ENCODE measurements at regions not wholly inside any gene's neighbourhood (a gene's known extent, or its start where the extent isn't known, plus 50 kb on each side); places are given as distances from the start of the nearest gene placed in this dataset.

- no peak overlapping the region for H2AFZ ChIP-seq (ENCODE audit: low read depth, low read length)
- H3K79me2 ChIP-seq (ENCODE audit: insufficient read depth, low read length), result no peaks in the 10 kb centered on the region
- H3K9me3 ChIP-seq (ENCODE audit: insufficient read depth, low read length, severe bottlenecking), result no peaks in the 10 kb centered on the region
- H3K9ac ChIP-seq (ENCODE audit: low read depth, low read length), result no peak overlapping the region
- no peak overlapping the region for H3K4me2 ChIP-seq (ENCODE audit: insufficient read depth, low read length)
- no peak overlapping the region for H3K27ac ChIP-seq (ENCODE audit: low read length)
- ATAC-seq (ENCODE audit: insufficient read depth, low read depth) (no peak), DNase-seq (no peak)
- no peak for TF ChIP-seq EZH2 (IDR thresholded peaks at IDR 0.05; ENCODE audit: borderline replicate concordance, low read depth, low read length, severe bottlenecking)
- no peak for TF ChIP-seq CTCF (IDR thresholded peaks at IDR 0.05; ENCODE audit: borderline replicate concordance, extremely low read depth, low read length, poor library complexity, severe bottlenecking)
- no peaks in the 10 kb centered on the region for H4K20me1 ChIP-seq (ENCODE audit: insufficient read depth, low read length)
- H3K27me3 ChIP-seq (ENCODE audit: insufficient read depth, low read length, poor library complexity), result peaks cover 5% of the 10 kb centered on the region
- H3K4me3 ChIP-seq (ENCODE audit: low read depth in 1 of 2, low read length in 2 of 2), result no peak overlapping the region
- no peaks in the 10 kb centered on the region for H3K4me1 ChIP-seq (ENCODE audit: insufficient read depth, low read length)
- H3K36me3 ChIP-seq (ENCODE audit: insufficient read depth, low read length), result no peaks in the 10 kb centered on the region
Observed at GRCh38 chr12:28958553-28959195, 190.4 kb upstream of the FAR2 start.

GRCh38 chr12:28961948-28962384, 187.1 kb upstream of the FAR2 start:
- Histone ChIP-seq H3K4me3 (ENCODE audit: low read depth in 1 of 2, low read length in 2 of 2) (no peak overlapping the region), H3K4me1 (ENCODE audit: insufficient read depth, low read length) (no peaks in the 10 kb centered on the region), H3K9me3 (ENCODE audit: insufficient read depth, low read length, severe bottlenecking) (no peaks in the 10 kb centered on the region), H3K4me2 (ENCODE audit: insufficient read depth, low read length) (no peak overlapping the region), H3K27ac (ENCODE audit: low read length) (no peak overlapping the region), H2AFZ (ENCODE audit: low read depth, low read length) (no peak overlapping the region), H4K20me1 (ENCODE audit: insufficient read depth, low read length) (no peaks in the 10 kb centered on the region), H3K27me3 (ENCODE audit: insufficient read depth, low read length, poor library complexity) (peaks cover 5% of the 10 kb centered on the region), H3K79me2 (ENCODE audit: insufficient read depth, low read length) (no peaks in the 10 kb centered on the region), H3K36me3 (ENCODE audit: insufficient read depth, low read length) (no peaks in the 10 kb centered on the region), H3K9ac (ENCODE audit: low read depth, low read length) (no peak overlapping the region)
- DNase-seq (no peak), ATAC-seq (ENCODE audit: insufficient read depth, low read depth) (no peak)
- TF ChIP-seq EZH2 (IDR thresholded peaks at IDR 0.05; ENCODE audit: borderline replicate concordance, low read depth, low read length, severe bottlenecking) (no peak), CTCF (IDR thresholded peaks at IDR 0.05; ENCODE audit: borderline replicate concordance, extremely low read depth, low read length, poor library complexity, severe bottlenecking) (no peak)

GRCh38 chr12:28963554-28963953, 185.5 kb upstream of the FAR2 start:
- H3K4me3 ChIP-seq (ENCODE audit: low read depth in 1 of 2, low read length in 2 of 2), result no peak overlapping the region
- peaks cover 5% of the 10 kb centered on the region for H3K27me3 ChIP-seq (ENCODE audit: insufficient read depth, low read length, poor library complexity)
- no peak for ATAC-seq (ENCODE audit: insufficient read depth, low read depth)
- H3K4me2 ChIP-seq (ENCODE audit: insufficient read depth, low read length), result no peak overlapping the region
- H3K36me3 ChIP-seq (ENCODE audit: insufficient read depth, low read length), result no peaks in the 10 kb centered on the region
- no peak overlapping the region for H3K27ac ChIP-seq (ENCODE audit: low read length)
- DNase-seq, result no peak
- H3K79me2 ChIP-seq (ENCODE audit: insufficient read depth, low read length), result no peaks in the 10 kb centered on the region
- no peaks in the 10 kb centered on the region for H4K20me1 ChIP-seq (ENCODE audit: insufficient read depth, low read length)
- TF ChIP-seq CTCF (IDR thresholded peaks at IDR 0.05; ENCODE audit: borderline replicate concordance, extremely low read depth, low read length, poor library complexity, severe bottlenecking) (peak; percentile 43), EZH2 (IDR thresholded peaks at IDR 0.05; ENCODE audit: borderline replicate concordance, low read depth, low read length, severe bottlenecking) (no peak)
- H3K9me3 ChIP-seq (ENCODE audit: insufficient read depth, low read length, severe bottlenecking), result no peaks in the 10 kb centered on the region
- no peaks in the 10 kb centered on the region for H3K4me1 ChIP-seq (ENCODE audit: insufficient read depth, low read length)
- H3K9ac ChIP-seq (ENCODE audit: low read depth, low read length), result no peak overlapping the region
- H2AFZ ChIP-seq (ENCODE audit: low read depth, low read length), result no peak overlapping the region
